HEK293 (cell line): ENCODE measurements at regions not wholly inside any gene's neighbourhood (a gene's known extent, or its start where the extent isn't known, plus 50 kb on each side); places are given as distances from the start of the nearest gene placed in this dataset.

Source experiments
- CTCF ChIA-PET: fragments of 350-600 bp; formaldehyde crosslinking; extraction: SDS; loops from one replicate; lab custom pipeline; 2021; ENCODE audit warnings: antibody characterized with exemption; lab: Yijun Ruan, JAX
- POLR2A ChIA-PET: fragments of 300-600 bp; formaldehyde crosslinking; extraction: SDS; loops from one replicate; lab custom pipeline; 2020; ENCODE audit warnings: antibody characterized with exemption, inconsistent platforms; lab: Yijun Ruan, JAX
- H3K27ac ChIP-seq: fragments of 200-500 bp; sonication (Bioruptor generic); 2 replicates; pipeline ENCODE4 v1.5.1; 2014; ENCODE audit warnings: low read depth, low read length, control low read depth, inconsistent platforms; ENCODE audit errors: extremely low read depth
- H3K36me3 ChIP-seq, 2 experiments: fragments of 200-500 bp in 1 of 2; sonication (Bioruptor generic) in 1 of 2; 1 replicate in 1 of 2; 2 replicates in 1 of 2; pipeline ENCODE4 v1.5.1; 2014 to 2017; ENCODE audit warnings: inconsistent platforms in 2 of 2, low read length in 2 of 2; ENCODE audit not compliant: control insufficient read depth in 2 of 2, insufficient read depth in 1 of 2
- H3K4me1 ChIP-seq: fragments of 200-500 bp; sonication (Bioruptor generic); 2 replicates; pipeline ENCODE4 v1.5.1; 2014; ENCODE audit warnings: mild to moderate bottlenecking, low read length, inconsistent platforms; ENCODE audit not compliant: control insufficient read depth, insufficient read depth
- H3K4me3 ChIP-seq: 2 replicates; pipeline ENCODE4 v1.5.1; 2011; ENCODE audit warnings: low read depth, mild to moderate bottlenecking, control low read depth, low read length, moderate library complexity
- H3K9me3 ChIP-seq: fragments of 200-500 bp; sonication (Bioruptor generic); 2 replicates; pipeline ENCODE4 v1.5.1; 2014; ENCODE audit warnings: low read depth, low read length, inconsistent platforms; ENCODE audit not compliant: control insufficient read depth, insufficient read depth
- FEZF1 ChIP-seq: fragments of 450-650 bp; formaldehyde crosslinking; IDR thresholded peaks from 2 replicates; pipeline ENCODE4 v1.5.1; 2016; ENCODE audit warnings: missing biosample characterization, missing genetic modification characterization
- KLF8 ChIP-seq: fragments of 450-650 bp; formaldehyde crosslinking; IDR thresholded peaks from 2 replicates; pipeline ENCODE4 v1.5.1; 2016; ENCODE audit warnings: missing biosample characterization, missing genetic modification characterization
- OSR2 ChIP-seq: fragments of 450-650 bp; formaldehyde crosslinking; IDR thresholded peaks from 2 replicates; pipeline ENCODE4 v1.5.1; 2016; ENCODE audit warnings: missing biosample characterization, missing genetic modification characterization
- SCRT2 ChIP-seq: fragments of 450-650 bp; formaldehyde crosslinking; IDR thresholded peaks from 2 replicates; pipeline ENCODE4 v1.5.1; 2016; ENCODE audit warnings: missing biosample characterization, missing genetic modification characterization
- SP2 ChIP-seq: fragments of 450-650 bp; formaldehyde crosslinking; IDR thresholded peaks from 2 replicates; pipeline ENCODE4 v1.5.1; 2016; ENCODE audit warnings: missing biosample characterization, missing genetic modification characterization
- SP7 ChIP-seq: fragments of 450-650 bp; formaldehyde crosslinking; IDR thresholded peaks from 2 replicates; pipeline ENCODE4 v1.5.1; 2016; ENCODE audit warnings: missing biosample characterization, missing genetic modification characterization
- ZFHX2 ChIP-seq: fragments of 450-650 bp; formaldehyde crosslinking; conservative IDR thresholded peaks from 2 replicates; pipeline ENCODE4 v1.5.1; 2016; ENCODE audit warnings: missing biosample characterization, missing genetic modification characterization
- ZIC2 ChIP-seq: fragments of 450-650 bp; formaldehyde crosslinking; IDR thresholded peaks from 2 replicates; pipeline ENCODE4 v1.5.1; 2016; ENCODE audit warnings: missing biosample characterization, missing genetic modification characterization
- ZNF133 ChIP-seq: fragments of 450-650 bp; formaldehyde crosslinking; IDR thresholded peaks from 2 replicates; pipeline ENCODE4 v1.5.1; 2016; ENCODE audit warnings: missing biosample characterization, missing genetic modification characterization
- ZNF16 ChIP-seq: fragments of 450-650 bp; formaldehyde crosslinking; IDR thresholded peaks from 2 replicates; pipeline ENCODE4 v1.5.1; 2016; ENCODE audit warnings: low read depth, missing biosample characterization, missing genetic modification characterization
- ZNF366 ChIP-seq: fragments of 450-650 bp; formaldehyde crosslinking; conservative IDR thresholded peaks from 2 replicates; pipeline ENCODE4 v1.5.1; 2016; ENCODE audit warnings: missing biosample characterization, missing genetic modification characterization
- ZNF391 ChIP-seq: fragments of 450-650 bp; formaldehyde crosslinking; IDR thresholded peaks from 2 replicates; pipeline ENCODE4 v1.5.1; 2016; ENCODE audit warnings: low read depth, missing biosample characterization, missing genetic modification characterization, borderline replicate concordance
- ZNF404 ChIP-seq: fragments of 450-650 bp; formaldehyde crosslinking; IDR thresholded peaks from 2 replicates; pipeline ENCODE4 v1.5.1; 2017; ENCODE audit warnings: missing biosample characterization, missing genetic modification characterization
- ZNF600 ChIP-seq: fragments of 450-650 bp; formaldehyde crosslinking; IDR thresholded peaks from 2 replicates; pipeline ENCODE4 v1.5.1; 2016; ENCODE audit warnings: missing biosample characterization, missing genetic modification characterization
- ZNF707 ChIP-seq: fragments of 450-650 bp; formaldehyde crosslinking; IDR thresholded peaks from 2 replicates; pipeline ENCODE4 v1.5.1; 2016; ENCODE audit warnings: missing biosample characterization, missing genetic modification characterization
- ZNF747 ChIP-seq: fragments of 450-650 bp; formaldehyde crosslinking; IDR thresholded peaks from 2 replicates; pipeline ENCODE4 v1.5.1; 2016; ENCODE audit warnings: missing biosample characterization, missing genetic modification characterization
- TF ChIP-seq, protein P1 (sequence below): fragments of 450-650 bp; IDR thresholded peaks from 2 replicates; pipeline ENCODE4 v1.5.1; 2018; ENCODE audit warnings: missing biosample characterization, mild to moderate bottlenecking, missing genetic modification characterization
- TF ChIP-seq, protein P2 (sequence below): fragments of 450-650 bp; formaldehyde crosslinking; IDR thresholded peaks from 2 replicates; pipeline ENCODE4 v1.5.1; 2016; ENCODE audit warnings: missing biosample characterization, missing genetic modification characterization, borderline replicate concordance
- TF ChIP-seq, protein P3 (sequence below): fragments of 450-650 bp; formaldehyde crosslinking; conservative IDR thresholded peaks from 2 replicates; pipeline ENCODE4 v1.5.1; 2016; ENCODE audit warnings: low read depth, missing biosample characterization, missing genetic modification characterization
- TF ChIP-seq, protein P4 (sequence below): fragments of 450-650 bp; formaldehyde crosslinking; IDR thresholded peaks from 2 replicates; pipeline ENCODE4 v1.5.1; 2016; ENCODE audit warnings: missing biosample characterization, missing genetic modification characterization
- TF ChIP-seq, protein P5 (sequence below): fragments of 450-650 bp; formaldehyde crosslinking; IDR thresholded peaks from 2 replicates; pipeline ENCODE4 v1.5.1; 2017; ENCODE audit warnings: missing biosample characterization, missing genetic modification characterization

DNA sequence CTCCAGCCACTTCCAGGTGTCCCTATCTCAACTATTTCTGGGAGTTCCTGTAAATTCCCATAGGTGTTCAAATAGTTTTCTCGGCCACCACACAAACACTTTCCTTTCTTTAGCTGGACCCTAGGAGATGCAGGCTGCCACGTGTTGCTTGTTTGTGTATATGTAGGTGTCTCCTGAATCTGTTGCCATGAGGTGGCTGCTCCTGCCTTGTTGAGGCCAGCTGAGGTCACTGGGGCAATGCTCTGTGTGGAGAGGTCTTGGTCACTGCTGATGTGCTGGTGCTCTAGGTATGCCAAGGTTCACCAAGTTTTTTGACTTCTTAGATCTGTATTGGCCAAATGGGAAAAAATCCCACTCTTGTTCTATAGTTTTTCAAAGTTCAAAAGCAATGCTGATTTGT is 132.5 kb upstream of the CHD1 start:
- Histone ChIP-seq H3K36me3 (no peaks in the 10 kb centered on the region), H3K4me1 (no peaks in the 10 kb centered on the region), H3K9me3 (no peaks in the 10 kb centered on the region), H3K4me3 (no peak overlapping the region), H3K27ac (no peak overlapping the region)
- ChIA-PET CTCF (interaction anchor here (0.5 to 5.8 kb wide), 20 partner anchors 9 to 1481 kb away, joined by 3 to 39 read pairs (median 4); partner anchors contain the start of gene CHD1), POLR2A (no interaction called here)
- TF ChIP-seq ZFHX2 (tag by site-specific recombination) (no peak), ZNF391 (tag by site-specific recombination) (no peak), ZNF133 (tag by site-specific recombination) (no peak), SCRT2 (peak; percentile 79)

DNA sequence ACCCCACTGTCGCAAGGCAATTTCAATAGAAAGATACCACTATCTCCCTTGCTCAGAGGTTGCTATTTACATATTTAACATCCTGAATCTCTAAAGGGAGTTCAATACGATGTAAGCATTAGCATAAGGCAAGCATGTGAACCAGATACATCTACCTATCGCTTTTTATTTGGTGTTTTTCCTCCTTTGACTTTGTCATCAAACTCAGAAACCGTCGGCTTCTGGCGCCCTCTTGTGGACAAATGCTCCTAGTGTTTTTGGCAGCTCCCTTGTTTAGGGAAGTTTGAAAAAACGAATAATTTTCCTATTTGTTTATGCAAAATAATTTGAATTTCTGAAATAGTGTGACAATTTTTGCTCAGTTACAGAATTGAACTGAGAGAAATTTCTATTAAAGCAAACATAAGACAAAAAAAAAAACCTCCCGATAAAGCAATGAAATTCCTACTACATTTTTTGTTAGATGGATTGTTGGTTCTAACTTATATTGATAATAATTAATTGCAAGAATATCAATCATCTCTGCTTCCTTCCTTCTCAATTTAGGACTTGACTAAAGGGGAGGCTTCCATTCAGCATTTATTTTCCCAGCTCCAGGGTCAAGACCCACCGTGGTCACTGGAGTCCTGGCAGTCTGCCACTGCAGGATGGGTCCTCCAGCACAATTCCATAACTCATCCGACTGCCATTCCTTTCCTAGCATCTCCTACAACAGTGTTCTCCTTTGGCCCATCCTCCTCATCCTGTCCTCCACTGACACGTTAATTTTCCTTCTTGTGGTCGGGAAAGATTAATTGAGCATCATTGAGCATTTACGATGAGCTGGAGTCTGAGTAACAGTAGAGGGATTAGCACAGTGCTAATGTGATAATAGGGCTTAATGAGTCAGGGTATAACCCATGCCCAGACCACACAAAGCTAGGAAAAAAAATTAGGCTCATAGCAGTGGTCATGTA is 131.8 kb upstream of the CHD1 start:
- POLR2A ChIA-PET: no interaction called here
- no peaks in the 10 kb centered on the region for H3K4me1 ChIP-seq
- no peaks in the 10 kb centered on the region for H3K36me3 ChIP-seq
- H3K9me3 ChIP-seq: no peaks in the 10 kb centered on the region
- no peak overlapping the region for H3K4me3 ChIP-seq
- H3K27ac ChIP-seq: no peak overlapping the region
- CTCF ChIA-PET: interaction anchor here (0.5 to 5.8 kb wide), 33 partner anchors 9 to 1482 kb away, joined by 3 to 39 read pairs (median 4); partner anchors contain the start of gene CHD1
- TF ChIP-seq, protein P1, sequence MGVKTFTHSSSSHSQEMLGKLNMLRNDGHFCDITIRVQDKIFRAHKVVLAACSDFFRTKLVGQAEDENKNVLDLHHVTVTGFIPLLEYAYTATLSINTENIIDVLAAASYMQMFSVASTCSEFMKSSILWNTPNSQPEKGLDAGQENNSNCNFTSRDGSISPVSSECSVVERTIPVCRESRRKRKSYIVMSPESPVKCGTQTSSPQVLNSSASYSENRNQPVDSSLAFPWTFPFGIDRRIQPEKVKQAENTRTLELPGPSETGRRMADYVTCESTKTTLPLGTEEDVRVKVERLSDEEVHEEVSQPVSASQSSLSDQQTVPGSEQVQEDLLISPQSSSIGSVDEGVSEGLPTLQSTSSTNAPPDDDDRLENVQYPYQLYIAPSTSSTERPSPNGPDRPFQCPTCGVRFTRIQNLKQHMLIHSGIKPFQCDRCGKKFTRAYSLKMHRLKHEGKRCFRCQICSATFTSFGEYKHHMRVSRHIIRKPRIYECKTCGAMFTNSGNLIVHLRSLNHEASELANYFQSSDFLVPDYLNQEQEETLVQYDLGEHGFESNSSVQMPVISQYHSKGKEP: no peak
- TF ChIP-seq SP2 (tag by site-specific recombination) (no peak), ZNF404 (tag by site-specific recombination) (no peak), FEZF1 (tag by site-specific recombination) (0 out of 2 replicates have a peak, but pooled peaks have one; percentile 17), OSR2 (tag by site-specific recombination) (no peak; the same call in 1 of the 2 replicates), ZNF366 (peak; percentile 75), ZNF600 (tag by site-specific recombination) (peak; percentile 97), KLF8 (tag by site-specific recombination) (no peak), ZIC2 (tag by site-specific recombination) (no peak), SP7 (tag by site-specific recombination) (peak; percentile 31; the same call in 1 of the 2 replicates), ZNF747 (tag by site-specific recombination) (no peak), ZNF707 (tag by site-specific recombination) (no peak), ZNF16 (tag by site-specific recombination) (no peak)
- TF ChIP-seq, protein P2, sequence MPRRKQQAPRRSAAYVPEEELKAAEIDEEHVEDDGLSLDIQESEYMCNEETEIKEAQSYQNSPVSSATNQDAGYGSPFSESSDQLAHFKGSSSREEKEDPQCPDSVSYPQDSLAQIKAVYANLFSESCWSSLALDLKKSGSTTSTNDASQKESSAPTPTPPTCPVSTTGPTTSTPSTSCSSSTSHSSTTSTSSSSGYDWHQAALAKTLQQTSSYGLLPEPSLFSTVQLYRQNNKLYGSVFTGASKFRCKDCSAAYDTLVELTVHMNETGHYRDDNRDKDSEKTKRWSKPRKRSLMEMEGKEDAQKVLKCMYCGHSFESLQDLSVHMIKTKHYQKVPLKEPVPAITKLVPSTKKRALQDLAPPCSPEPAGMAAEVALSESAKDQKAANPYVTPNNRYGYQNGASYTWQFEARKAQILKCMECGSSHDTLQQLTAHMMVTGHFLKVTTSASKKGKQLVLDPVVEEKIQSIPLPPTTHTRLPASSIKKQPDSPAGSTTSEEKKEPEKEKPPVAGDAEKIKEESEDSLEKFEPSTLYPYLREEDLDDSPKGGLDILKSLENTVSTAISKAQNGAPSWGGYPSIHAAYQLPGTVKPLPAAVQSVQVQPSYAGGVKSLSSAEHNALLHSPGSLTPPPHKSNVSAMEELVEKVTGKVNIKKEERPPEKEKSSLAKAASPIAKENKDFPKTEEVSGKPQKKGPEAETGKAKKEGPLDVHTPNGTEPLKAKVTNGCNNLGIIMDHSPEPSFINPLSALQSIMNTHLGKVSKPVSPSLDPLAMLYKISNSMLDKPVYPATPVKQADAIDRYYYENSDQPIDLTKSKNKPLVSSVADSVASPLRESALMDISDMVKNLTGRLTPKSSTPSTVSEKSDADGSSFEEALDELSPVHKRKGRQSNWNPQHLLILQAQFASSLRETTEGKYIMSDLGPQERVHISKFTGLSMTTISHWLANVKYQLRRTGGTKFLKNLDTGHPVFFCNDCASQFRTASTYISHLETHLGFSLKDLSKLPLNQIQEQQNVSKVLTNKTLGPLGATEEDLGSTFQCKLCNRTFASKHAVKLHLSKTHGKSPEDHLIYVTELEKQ (tag by site-specific recombination): no peak
- TF ChIP-seq, protein P3, sequence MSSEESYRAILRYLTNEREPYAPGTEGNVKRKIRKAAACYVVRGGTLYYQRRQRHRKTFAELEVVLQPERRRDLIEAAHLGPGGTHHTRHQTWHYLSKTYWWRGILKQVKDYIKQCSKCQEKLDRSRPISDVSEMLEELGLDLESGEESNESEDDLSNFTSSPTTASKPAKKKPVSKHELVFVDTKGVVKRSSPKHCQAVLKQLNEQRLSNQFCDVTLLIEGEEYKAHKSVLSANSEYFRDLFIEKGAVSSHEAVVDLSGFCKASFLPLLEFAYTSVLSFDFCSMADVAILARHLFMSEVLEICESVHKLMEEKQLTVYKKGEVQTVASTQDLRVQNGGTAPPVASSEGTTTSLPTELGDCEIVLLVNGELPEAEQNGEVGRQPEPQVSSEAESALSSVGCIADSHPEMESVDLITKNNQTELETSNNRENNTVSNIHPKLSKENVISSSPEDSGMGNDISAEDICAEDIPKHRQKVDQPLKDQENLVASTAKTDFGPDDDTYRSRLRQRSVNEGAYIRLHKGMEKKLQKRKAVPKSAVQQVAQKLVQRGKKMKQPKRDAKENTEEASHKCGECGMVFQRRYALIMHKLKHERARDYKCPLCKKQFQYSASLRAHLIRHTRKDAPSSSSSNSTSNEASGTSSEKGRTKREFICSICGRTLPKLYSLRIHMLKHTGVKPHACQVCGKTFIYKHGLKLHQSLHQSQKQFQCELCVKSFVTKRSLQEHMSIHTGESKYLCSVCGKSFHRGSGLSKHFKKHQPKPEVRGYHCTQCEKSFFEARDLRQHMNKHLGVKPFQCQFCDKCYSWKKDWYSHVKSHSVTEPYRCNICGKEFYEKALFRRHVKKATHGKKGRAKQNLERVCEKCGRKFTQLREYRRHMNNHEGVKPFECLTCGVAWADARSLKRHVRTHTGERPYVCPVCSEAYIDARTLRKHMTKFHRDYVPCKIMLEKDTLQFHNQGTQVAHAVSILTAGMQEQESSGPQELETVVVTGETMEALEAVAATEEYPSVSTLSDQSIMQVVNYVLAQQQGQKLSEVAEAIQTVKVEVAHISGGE: no peak
- TF ChIP-seq, protein P4, sequence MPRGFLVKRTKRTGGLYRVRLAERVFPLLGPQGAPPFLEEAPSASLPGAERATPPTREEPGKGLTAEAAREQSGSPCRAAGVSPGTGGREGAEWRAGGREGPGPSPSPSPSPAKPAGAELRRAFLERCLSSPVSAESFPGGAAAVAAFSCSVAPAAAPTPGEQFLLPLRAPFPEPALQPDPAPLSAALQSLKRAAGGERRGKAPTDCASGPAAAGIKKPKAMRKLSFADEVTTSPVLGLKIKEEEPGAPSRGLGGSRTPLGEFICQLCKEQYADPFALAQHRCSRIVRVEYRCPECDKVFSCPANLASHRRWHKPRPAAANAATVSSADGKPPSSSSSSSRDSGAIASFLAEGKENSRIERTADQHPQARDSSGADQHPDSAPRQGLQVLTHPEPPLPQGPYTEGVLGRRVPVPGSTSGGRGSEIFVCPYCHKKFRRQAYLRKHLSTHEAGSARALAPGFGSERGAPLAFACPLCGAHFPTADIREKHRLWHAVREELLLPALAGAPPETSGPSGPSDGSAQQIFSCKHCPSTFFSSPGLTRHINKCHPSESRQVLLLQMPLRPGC (tag by site-specific recombination): 0 out of 2 replicates have a peak, but pooled peaks have one; percentile 43
- TF ChIP-seq, protein P5, sequence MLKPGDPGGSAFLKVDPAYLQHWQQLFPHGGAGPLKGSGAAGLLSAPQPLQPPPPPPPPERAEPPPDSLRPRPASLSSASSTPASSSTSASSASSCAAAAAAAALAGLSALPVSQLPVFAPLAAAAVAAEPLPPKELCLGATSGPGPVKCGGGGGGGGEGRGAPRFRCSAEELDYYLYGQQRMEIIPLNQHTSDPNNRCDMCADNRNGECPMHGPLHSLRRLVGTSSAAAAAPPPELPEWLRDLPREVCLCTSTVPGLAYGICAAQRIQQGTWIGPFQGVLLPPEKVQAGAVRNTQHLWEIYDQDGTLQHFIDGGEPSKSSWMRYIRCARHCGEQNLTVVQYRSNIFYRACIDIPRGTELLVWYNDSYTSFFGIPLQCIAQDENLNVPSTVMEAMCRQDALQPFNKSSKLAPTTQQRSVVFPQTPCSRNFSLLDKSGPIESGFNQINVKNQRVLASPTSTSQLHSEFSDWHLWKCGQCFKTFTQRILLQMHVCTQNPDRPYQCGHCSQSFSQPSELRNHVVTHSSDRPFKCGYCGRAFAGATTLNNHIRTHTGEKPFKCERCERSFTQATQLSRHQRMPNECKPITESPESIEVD (tag by site-specific recombination): no peak
